LNCaP clone FGC (cell line): ENCODE measurements at regions not wholly inside any gene's neighbourhood (a gene's known extent, or its start where the extent isn't known, plus 50 kb on each side); places are given as distances from the start of the nearest gene placed in this dataset.
A peak's percentile ranks its signal among the peaks of the same experiment; 100 is the strongest.

Experiments used
- DNase-seq: peaks from one replicate; pipeline ENCODE4 v3.0.0-alpha.2; 2011; ENCODE audit warnings: low read depth
- H3K4me3 ChIP-seq: 2 replicates; pipeline ENCODE4 v1.5.1; 2011; ENCODE audit warnings: mild to moderate bottlenecking, low read depth, low read length, control low read depth
- CTCF ChIP-seq: IDR thresholded peaks from 2 replicates; pipeline ENCODE4 v1.5.1; 2012; ENCODE audit warnings: mild to moderate bottlenecking; ENCODE audit not compliant: control insufficient read depth, insufficient read depth; ENCODE audit errors: extremely low read depth

- H3K4me3 ChIP-seq, result no peak overlapping the region
- DNase-seq, result no peak
- TF ChIP-seq CTCF, result no peak
These were observed 487.8 kb downstream of the GALR1 start for GRCh38 chr18:77737405-77737804.

- DNase-seq, result no peak
- no peak overlapping the region for H3K4me3 ChIP-seq
- peak; percentile 66 for TF ChIP-seq CTCF
These were observed 499.4 kb downstream of the GALR1 start for GRCh38 chr18:77749089-77749488.

GRCh38 chr18:77750006-77750405 is 500.4 kb downstream of the GALR1 start:
- DNase-seq, result no peak
- TF ChIP-seq CTCF, result no peak
- H3K4me3 ChIP-seq, result no peak overlapping the region

GRCh38 chr18:77754475-77755044 is 504.9 kb downstream of the GALR1 start:
- no peak for DNase-seq
- no peak overlapping the region for H3K4me3 ChIP-seq
- TF ChIP-seq CTCF, result no peak

GRCh38 chr18:77755187-77755586 is 505.5 kb downstream of the GALR1 start:
- TF ChIP-seq CTCF, result no peak
- no peak overlapping the region for H3K4me3 ChIP-seq
- no peak for DNase-seq

GRCh38 chr18:77761332-77761731 is 511.7 kb downstream of the GALR1 start:
- DNase-seq, result no peak
- no peak overlapping the region for H3K4me3 ChIP-seq
- no peak for TF ChIP-seq CTCF

GRCh38 chr18:77762014-77762413 is 512.4 kb downstream of the GALR1 start:
- DNase-seq, result no peak
- TF ChIP-seq CTCF, result no peak

More at GRCh38 chr18:77762014-77762413, 512.4 kb downstream of the GALR1 start:
- no peak overlapping the region for H3K4me3 ChIP-seq
